NCI-H2171 treated with DMSO at 0.1 percent for 48 hours (cell line): ENCODE measurements at regions not wholly inside any gene's neighbourhood (a gene's known extent, or its start where the extent isn't known, plus 50 kb on each side); places are given as distances from the start of the nearest gene placed in this dataset.
A peak's percentile ranks its signal among the peaks of the same experiment; 100 is the strongest.

Experiments used
- DNase-seq: peaks from one replicate; lab custom pipeline; 2025; lab: John Stamatoyannopoulos, UW

DNA sequence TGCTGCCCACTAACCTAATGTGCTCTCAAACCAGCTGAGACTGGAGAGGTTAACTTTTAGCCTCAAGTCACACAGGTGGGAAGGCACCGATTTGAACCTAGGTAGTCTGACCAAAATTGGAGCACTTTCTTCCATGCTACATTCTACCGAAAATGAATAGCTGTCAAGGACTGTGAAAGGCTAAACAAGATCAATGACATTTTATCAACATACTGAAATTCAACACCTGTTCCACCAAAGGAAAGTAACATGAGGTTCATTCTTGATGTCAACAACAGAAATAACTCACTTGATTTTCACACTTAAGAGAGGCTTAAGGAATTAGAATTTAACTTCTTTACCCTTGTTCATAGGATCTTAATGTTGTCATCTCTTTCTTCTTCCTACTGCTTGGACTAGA is 284.4 kb upstream of the MON1B start:
- DNase-seq = peak; percentile 16

- no peak for DNase-seq
Measured at GRCh38 chr16:76910931-76911330, 280.1 kb upstream of the MON1B start.

- no peak for DNase-seq
Measured at GRCh38 chr16:76913046-76913445, 277.9 kb upstream of the MON1B start.

- DNase-seq = no peak
Measured at GRCh38 chr16:76926042-76926441, 264.9 kb upstream of the MON1B start.

GRCh38 chr16:76926595-76926994 is 264.4 kb upstream of the MON1B start:
- DNase-seq = no peak

GRCh38 chr16:76931186-76931585 is 259.8 kb upstream of the MON1B start:
- DNase-seq = no peak

DNA sequence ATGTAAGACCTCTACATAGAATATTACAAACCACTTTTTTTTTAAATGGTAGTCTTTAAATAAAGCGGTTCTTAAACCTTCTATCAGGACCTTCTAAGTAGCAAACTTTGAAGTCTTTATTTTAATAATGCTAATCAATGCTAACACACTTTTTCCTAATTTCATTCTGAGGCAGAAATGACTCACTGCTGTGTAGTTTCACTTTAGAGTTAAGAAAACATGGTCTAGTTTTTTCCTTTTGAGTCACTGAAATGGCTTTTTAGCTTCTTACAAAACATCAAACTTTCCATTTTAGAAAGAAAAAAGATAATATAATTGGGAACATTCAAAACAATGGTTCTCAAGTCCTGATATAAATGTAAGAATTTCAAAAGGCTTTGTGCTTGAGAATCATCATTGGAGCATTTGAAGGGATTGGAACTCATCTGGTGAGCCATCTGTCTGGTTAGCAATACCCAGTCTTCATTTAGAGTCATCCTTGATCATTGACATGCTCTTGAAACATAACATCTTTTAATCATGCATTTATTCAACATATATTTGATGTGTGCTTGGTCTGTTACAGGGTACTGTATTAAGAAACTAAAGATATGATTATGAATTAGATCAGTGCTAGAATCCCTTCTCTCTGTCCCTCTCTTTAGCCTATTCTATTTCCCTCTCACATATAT is 258.3 kb upstream of the MON1B start:
- DNase-seq = no peak

DNA sequence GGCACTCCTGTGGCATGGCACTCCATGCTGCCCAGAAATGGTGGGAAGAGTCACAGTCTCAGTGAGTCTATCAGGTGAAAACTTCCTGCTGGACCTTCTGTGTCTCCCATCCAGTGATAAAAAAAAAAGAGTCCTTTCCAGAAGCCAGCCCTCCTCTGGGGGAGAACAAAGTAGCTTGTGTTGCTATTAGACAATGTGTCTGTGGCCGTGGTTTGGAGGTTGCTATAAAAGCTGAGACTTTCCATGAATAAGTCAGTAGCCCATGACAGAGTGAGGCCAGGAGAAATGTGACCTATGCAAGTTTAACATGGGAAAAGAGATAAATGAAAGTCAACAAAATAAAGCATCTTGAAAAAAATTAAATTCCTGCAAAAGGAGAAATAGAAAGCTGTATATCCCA is 250.7 kb upstream of the MON1B start:
- DNase-seq = no peak

DNA sequence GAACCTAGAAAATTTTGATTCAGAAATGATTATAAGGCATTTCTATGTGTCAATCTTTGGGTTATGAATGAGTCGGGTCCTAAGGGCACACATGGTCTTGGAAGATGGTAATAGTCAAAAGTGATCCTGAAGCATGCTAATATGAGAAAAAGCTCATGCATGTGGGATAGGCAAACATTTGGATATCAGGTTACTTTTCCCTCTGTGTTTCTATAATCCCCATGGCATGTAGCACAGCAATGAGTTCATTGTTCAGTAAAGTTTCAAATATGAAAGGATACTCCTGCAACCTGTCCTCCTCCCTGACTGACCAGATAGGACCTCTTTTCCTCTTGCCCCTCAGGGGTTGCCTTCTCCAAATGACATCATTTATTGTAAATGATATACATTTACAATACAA is 249.9 kb upstream of the MON1B start:
- peak; percentile 62 for DNase-seq

DNA sequence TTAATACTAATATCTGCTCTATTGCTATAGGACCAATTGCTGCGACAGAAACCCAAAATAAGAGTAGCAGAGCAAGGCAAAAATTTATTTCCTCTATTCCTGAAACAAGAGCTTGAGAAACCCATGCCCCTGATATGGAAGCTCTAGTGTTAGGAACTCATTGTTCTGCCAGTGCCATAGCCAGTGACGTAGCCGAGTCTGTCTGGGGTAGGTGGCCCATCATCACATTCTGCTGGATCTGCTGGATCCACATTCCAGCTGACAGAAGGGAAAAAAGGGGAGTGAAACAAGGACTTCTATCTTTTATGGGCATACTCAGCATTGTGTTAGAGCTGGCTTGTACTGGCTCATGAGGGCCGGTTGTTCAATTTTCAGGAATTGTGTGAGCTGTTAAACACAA is 248.9 kb upstream of the MON1B start:
- DNase-seq = no peak

DNA sequence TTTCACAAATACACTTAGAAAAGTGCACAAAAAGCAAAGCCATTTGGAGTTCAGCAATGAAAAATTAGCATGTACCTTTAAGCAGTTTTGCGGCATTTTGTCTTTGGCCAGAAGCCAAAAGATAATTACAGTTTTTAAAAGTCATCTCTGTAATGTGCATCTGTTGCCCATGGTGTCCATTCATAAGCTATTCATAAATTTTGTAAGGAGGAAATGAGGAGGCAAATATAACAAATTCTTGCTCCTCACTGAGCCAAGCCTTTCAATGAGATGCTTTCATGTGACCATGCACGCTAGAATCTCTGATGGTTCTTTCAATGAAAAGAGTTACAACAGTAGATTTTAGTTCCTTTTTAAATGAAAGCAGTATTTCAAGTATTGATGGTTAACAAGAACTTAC is 247.1 kb upstream of the MON1B start:
- peak; percentile 29 for DNase-seq

GRCh38 chr16:76946879-76947278 is 244.1 kb upstream of the MON1B start:
- peak; percentile 38 for DNase-seq

- DNase-seq = no peak
Measured at GRCh38 chr16:76947749-76948148, 243.2 kb upstream of the MON1B start.

DNA sequence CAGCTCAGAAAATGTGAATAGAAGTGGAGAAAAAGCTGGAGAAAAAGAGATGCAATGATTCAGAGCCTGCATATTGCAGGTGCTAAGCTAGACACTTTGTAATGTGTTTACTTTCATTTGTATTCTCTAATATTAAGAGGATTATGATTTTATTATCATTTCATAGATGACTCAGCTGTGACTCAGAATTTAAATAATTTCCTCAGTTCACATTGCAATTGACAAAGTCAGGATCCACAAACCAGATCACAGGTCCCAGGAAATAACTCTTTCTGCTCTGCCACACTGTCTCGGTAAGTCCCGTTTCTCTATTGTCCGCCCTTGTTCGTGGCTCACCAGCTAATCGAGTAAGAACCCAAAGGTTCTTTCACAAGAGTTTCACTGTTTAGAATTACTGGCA is 235.4 kb upstream of the MON1B start:
- DNase-seq = no peak

GRCh38 chr16:76956394-76956793 is 234.6 kb upstream of the MON1B start:
- no peak for DNase-seq

- no peak for DNase-seq
Measured at GRCh38 chr16:76956841-76957240, 234.1 kb upstream of the MON1B start.

DNA sequence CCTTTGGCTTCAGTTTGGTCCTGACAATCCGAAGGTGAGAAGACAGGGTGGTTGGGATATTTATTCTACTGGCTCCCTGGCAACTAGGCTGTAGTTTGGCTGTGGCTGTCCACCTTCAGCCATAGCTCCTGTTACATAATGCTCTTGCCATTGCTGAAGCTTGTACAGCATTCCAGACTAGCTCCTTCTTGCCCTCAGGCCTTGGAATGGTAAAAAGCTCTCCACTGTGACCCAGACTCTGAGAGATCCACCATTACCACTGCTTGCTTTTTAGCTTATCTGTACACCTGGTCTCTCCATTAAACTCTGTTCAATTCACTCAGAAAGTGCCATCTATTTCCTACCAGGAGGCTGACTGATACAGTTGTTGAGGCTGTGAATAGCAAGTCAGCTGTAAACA is 231.8 kb upstream of the MON1B start:
- no peak for DNase-seq

GRCh38 chr16:76963614-76964315 is 227.2 kb upstream of the MON1B start:
- DNase-seq = no peak

GRCh38 chr16:76964464-76965154 is 226.4 kb upstream of the MON1B start:
- no peak for DNase-seq

DNA sequence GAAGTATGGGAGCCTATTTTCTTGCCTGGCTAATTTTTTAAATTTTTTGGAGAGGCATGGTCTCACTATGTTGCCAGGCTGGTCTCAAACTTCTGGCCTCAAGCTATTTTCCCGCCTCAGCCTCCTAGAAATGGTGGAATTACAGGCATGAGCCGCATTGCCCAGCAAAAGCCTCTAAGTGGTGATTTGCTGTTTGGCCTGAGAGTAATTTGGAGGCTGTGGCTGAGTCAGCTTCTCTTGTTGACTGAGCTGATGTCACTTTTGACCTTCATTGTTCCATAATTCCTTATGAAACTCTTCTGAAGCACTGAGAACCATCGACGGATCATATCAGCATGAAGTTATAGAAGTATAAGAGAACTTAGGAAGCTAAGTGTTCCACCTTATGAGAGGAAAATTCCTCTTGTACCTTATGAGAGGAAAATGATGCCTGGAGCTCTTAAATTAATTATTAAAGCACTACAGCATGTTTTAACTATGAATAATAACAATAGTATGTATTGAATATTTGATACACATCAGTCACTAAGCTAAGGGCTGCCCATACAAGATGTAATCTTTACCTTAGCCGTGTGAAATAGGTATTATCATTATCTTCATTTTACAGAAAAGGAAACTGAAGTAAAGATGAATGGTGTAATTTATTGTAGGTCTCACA is 220.8 kb upstream of the MON1B start:
- DNase-seq = no peak

DNA sequence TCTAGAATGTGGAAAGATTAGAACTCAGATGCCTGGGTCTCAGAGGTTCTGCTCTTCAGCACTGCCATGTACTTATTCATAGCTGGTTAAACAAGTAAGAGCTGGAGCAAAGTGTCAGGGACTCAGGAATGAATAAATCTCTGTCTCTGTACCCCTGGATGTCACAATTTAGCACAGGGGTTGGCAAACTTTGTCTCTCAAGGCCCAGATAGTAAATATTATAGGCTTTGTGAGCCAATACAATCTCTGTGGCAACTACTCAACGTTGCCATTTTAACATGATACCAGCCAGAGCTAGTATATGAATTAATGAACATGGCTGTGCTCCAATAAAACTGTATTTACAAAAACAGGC is 220.3 kb upstream of the MON1B start:
- no peak for DNase-seq

GRCh38 chr16:76976101-76976500 is 214.9 kb upstream of the MON1B start:
- DNase-seq = no peak

DNA sequence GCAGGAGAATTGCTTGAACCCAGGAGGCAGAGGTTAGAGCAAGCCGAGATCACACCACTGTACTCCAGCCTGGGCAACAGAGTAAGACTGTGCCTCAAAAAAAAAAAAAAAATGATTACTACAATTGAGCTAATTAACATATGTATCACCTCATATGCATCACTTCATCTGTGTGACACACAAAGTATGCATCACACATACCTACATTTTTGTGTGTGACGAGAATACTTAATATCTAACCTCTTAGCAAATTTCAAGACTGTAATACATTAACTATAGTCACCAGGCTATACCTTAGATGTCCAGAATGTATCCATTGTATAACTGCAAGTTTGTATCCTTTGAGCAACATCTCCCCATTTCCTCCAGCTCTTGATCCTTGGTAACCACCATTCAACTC is 214.2 kb upstream of the MON1B start:
- DNase-seq = no peak
